ENCODE measurements at regions not wholly inside any gene's neighbourhood (a gene's known extent, or its start where the extent isn't known, plus 50 kb on each side); places are given as distances from the start of the nearest gene placed in this dataset.

DNA sequence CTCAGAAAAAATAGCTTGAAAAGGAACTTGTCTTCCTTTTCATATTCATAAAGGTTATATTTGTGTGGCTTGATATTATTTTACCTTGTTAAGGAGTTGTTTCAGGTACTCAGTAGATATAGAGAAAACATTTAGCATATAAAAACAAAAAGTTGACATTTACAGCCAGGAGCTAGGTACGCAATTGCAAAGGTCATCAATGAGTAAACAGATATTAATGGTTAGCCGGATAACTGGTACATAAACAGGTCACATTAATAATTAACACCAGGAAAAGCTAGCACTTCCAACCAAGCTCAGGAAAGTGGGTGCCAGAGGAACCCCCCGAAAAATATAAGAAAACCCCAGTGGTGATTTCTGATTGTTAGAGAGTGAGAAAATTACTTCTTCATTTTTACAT is 146.6 kb upstream of the NR2F2 start:
- TF ChIP-seq, protein P1, sequence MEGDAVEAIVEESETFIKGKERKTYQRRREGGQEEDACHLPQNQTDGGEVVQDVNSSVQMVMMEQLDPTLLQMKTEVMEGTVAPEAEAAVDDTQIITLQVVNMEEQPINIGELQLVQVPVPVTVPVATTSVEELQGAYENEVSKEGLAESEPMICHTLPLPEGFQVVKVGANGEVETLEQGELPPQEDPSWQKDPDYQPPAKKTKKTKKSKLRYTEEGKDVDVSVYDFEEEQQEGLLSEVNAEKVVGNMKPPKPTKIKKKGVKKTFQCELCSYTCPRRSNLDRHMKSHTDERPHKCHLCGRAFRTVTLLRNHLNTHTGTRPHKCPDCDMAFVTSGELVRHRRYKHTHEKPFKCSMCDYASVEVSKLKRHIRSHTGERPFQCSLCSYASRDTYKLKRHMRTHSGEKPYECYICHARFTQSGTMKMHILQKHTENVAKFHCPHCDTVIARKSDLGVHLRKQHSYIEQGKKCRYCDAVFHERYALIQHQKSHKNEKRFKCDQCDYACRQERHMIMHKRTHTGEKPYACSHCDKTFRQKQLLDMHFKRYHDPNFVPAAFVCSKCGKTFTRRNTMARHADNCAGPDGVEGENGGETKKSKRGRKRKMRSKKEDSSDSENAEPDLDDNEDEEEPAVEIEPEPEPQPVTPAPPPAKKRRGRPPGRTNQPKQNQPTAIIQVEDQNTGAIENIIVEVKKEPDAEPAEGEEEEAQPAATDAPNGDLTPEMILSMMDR (IDR thresholded peaks at IDR 0.05), result no peak
- no peak for TF ChIP-seq ZFX (IDR thresholded peaks at IDR 0.05; ENCODE audit: borderline replicate concordance)

DNA sequence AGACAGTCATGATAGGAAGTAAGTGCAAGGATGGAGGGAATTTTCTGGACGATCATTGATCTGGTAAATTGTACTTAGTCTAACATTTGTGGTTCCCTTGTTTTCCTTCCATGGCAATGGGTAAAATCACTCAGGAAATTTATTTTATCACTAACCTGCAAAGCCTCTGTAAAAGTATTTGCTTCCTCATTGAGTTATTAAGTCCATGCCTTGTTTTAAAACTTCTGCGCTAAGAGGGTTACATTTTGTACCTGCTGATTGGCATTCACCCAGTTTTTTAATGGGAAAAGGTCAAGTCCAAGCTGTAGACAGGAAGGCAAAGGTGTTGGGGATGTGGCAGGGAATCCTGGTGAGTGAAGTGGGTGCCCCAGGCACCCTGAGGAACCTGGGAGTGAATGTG is 146.2 kb upstream of the NR2F2 start:
- TF ChIP-seq ZFX (IDR thresholded peaks at IDR 0.05; ENCODE audit: borderline replicate concordance), result no peak
- TF ChIP-seq, protein P1 (IDR thresholded peaks at IDR 0.05), result no peak
- H3K27ac ChIP-seq, result peak overlapping the region; percentile 82

More for the DNA sequence above, 146.6 kb upstream of the NR2F2 start:
- peak overlapping the region; percentile 82 for H3K27ac ChIP-seq

DNA sequence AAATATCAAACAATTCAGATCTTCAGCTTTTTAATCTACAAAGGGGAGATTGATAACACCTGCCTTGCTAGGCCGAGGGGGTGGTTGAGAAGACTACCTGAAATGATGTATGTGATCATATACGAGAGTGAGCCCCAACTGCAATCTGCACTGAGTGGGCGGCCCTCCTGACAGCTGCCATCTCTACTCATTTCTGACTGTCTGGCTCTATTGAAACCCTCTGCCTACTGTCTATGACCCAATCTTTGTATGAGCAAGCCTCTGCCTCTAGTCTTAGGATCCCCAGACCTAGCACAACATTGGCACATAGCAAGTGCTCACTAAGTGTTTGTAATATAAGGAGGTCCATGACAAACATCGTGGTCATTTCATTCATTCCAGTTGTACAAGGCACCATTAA is 144.4 kb upstream of the NR2F2 start:
- TF ChIP-seq, protein P1 (IDR thresholded peaks at IDR 0.05), result no peak
- TF ChIP-seq ZFX (IDR thresholded peaks at IDR 0.05; ENCODE audit: borderline replicate concordance), result no peak
- H3K27ac ChIP-seq, result no peak overlapping the region

DNA sequence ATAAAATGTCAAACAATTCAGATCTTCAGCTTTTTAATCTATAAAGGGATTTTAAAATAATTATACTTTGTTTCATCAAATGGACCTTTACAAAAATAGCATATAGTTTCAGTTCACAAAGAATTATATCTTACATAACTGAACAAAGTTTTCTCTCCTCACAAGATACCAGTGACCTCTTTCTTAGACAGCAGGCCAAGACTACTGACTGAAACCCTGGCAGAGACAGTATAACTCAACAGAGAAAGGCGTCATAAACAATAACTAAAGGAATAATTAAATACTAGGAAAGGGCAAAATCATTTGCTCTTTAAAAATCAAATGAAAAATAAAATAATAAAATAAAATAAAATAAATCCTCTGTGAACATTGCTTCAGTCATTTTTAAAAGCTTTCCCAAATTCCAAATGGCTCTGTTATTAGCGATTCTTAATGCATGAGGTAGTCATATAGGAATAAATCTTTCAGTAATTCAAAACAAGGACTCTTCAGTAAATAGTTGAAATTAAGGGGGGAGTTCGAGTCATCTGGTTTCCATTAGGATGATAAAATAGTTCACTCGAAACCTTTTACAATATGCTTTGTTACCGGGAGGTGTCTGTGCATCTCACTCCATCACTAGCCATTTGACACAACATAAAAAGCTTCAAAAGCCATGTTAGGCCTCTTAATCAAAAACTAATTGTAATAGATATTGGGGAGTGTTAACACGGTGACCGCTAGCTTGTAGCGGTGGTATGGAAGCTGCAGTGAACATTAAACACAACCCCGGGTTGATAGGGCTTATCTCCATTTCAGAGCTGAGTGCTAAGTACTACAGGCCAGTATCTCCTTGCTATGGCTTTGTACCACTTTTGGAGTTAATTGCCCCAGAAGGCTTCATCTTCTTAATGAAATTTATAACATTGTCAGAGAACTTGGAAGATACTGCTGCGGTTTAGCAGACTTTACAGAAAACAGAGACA is 142.9 kb upstream of the NR2F2 start:
- H3K27ac ChIP-seq, result no peak overlapping the region
- TF ChIP-seq, protein P1 (IDR thresholded peaks at IDR 0.05), result no peak
- no peak for TF ChIP-seq ZFX (IDR thresholded peaks at IDR 0.05; ENCODE audit: borderline replicate concordance)

DNA sequence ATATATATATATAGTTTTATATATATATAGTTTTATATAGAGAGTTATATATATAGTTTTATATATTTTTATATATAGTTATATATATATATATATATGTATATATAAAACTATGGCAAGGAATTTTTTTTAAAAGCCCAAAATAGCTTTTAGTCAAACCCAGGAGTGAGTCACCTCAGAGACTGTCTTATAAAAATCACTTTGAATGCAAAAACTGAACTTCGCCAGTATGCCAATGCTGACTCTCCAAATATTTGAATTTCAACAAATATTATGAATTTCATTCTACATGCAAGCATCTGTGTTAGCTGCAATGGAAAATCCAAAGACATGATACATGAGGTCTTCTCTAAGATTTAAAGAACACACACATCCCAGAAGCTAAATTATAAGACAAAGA is 132.8 kb upstream of the NR2F2 start:
- TF ChIP-seq, protein P1 (IDR thresholded peaks at IDR 0.05), result no peak
- TF ChIP-seq ZFX (IDR thresholded peaks at IDR 0.05; ENCODE audit: borderline replicate concordance), result no peak
- H3K27ac ChIP-seq, result no peak overlapping the region

DNA sequence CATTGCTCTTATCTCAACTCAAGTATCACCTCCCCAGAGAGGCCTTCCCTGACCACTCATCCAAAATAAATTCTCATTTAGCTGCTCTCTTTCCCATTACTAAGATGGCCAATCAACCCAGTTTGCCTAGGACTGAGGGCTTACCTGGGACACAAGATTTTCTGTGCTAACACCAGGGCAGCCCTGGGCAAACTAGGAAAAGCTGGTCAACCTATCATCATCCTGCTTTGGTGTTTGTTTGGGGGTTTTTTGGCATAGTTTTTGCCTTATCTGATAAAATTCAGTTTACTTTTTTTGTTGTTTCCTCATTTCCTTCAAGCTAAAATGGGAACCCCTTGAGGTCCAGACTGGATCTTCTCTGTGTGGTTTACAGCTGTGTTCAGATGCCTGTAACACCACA is 131.4 kb upstream of the NR2F2 start:
- TF ChIP-seq ZFX (IDR thresholded peaks at IDR 0.05; ENCODE audit: borderline replicate concordance), result no peak
- TF ChIP-seq, protein P1 (IDR thresholded peaks at IDR 0.05), result no peak
- no peak overlapping the region for H3K27ac ChIP-seq

DNA sequence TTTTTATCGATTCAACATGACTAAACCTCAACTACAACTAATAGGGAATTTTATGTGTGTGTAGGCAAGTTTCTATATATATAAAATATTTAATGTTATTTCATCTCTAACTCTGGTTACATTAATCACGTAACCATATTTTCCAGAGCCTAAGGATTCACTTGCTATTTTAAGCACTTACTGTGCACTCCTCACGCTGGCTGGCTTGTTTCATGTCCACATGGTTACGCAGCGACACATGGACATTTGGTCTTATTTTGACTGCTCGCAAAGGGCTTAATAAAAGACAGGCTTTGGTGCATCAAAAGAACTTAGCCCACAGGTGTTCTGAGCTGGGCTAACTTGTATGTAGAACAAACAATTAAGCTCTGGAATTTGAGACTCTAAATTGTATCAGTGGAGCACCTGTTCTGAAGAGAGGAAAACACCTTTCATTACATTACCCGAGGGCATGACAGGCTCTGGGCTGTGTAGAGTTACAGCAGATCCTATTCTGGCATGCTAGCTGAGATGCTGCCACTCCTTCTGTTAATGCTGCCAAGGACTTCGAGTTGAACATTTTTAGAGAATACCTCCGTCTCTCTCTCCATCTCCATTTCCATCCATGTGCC is 130.0 kb upstream of the NR2F2 start:
- H3K27ac ChIP-seq, result no peak overlapping the region
- TF ChIP-seq, protein P1 (IDR thresholded peaks at IDR 0.05), result no peak
- no peak for TF ChIP-seq ZFX (IDR thresholded peaks at IDR 0.05; ENCODE audit: borderline replicate concordance)

Measured in 22Rv1 (cell line).